HG02759 (cell line): ENCODE measurements at regions not wholly inside any gene's neighbourhood (a gene's known extent, or its start where the extent isn't known, plus 50 kb on each side); places are given as distances from the start of the nearest gene placed in this dataset.
"Not testable (repeated sequence)": the region's sequence is repeated elsewhere in the genome, so short reads cannot be mapped to it uniquely, and the experiment has no call there.

Source experiments
- ATAC-seq: cut with Tn5 transposase; IDR thresholded peaks from one replicate; pipeline ENCODE4 v1.9.1; 2021; ENCODE audit warnings: mild to moderate bottlenecking, moderate library complexity; ENCODE audit not compliant: unreplicated experiment

- no peak for ATAC-seq
These were observed 219.6 kb upstream of the THUMPD2 start for GRCh38 chr2:39998617-39999016.

GRCh38 chr2:39996653-39997080 lies 217.6 kb upstream of the THUMPD2 start:
- no peak for ATAC-seq

GRCh38 chr2:39995005-39995737 lies 216.1 kb upstream of the THUMPD2 start:
- no peak for ATAC-seq

GRCh38 chr2:39994151-39994550 lies 215.1 kb upstream of the THUMPD2 start:
- ATAC-seq, result no peak

- ATAC-seq, result no peak
These were observed 212.2 kb upstream of the THUMPD2 start for GRCh38 chr2:39991298-39991697.

GRCh38 chr2:39990335-39990900 lies 211.4 kb upstream of the THUMPD2 start:
- no peak for ATAC-seq

- no peak for ATAC-seq
These were observed 210.8 kb upstream of the THUMPD2 start for GRCh38 chr2:39989888-39990287.

GRCh38 chr2:39981883-39982311 lies 202.8 kb upstream of the THUMPD2 start:
- no peak for ATAC-seq

GRCh38 chr2:39975476-39976020 lies 196.5 kb upstream of the THUMPD2 start:
- ATAC-seq, result no peak

GRCh38 chr2:39968037-39968436 lies 189.0 kb upstream of the THUMPD2 start:
- no peak for ATAC-seq

GRCh38 chr2:39960681-39961080 lies 181.6 kb upstream of the THUMPD2 start:
- ATAC-seq, result not testable (repeated sequence)

GRCh38 chr2:39954346-39954745 lies 175.3 kb upstream of the THUMPD2 start:
- ATAC-seq, result no peak

GRCh38 chr2:39949131-39949530 lies 170.1 kb upstream of the THUMPD2 start:
- no peak for ATAC-seq

- no peak for ATAC-seq
These were observed 169.1 kb upstream of the THUMPD2 start for GRCh38 chr2:39948016-39948719.

- ATAC-seq, result no peak
These were observed 168.4 kb upstream of the THUMPD2 start for GRCh38 chr2:39947294-39948015.

GRCh38 chr2:39942950-39943349 lies 163.9 kb upstream of the THUMPD2 start:
- no peak for ATAC-seq

- ATAC-seq, result no peak
These were observed 159.2 kb upstream of the THUMPD2 start for GRCh38 chr2:39938035-39938835.

- ATAC-seq, result no peak
These were observed 158.6 kb upstream of the THUMPD2 start for GRCh38 chr2:39937621-39938020.

GRCh38 chr2:39934851-39935250 lies 155.8 kb upstream of the THUMPD2 start:
- no peak for ATAC-seq

- ATAC-seq, result no peak
These were observed 154.1 kb upstream of the THUMPD2 start for GRCh38 chr2:39933196-39933595.
